Erythroblast (primary cell): ENCODE measurements at regions not wholly inside any gene's neighbourhood (a gene's known extent, or its start where the extent isn't known, plus 50 kb on each side); places are given as distances from the start of the nearest gene placed in this dataset.

ENCODE experiments used
- DNase-seq, 2 experiments: peaks; one replicate each; lab custom pipeline; 2025; lab: John Stamatoyannopoulos, UW
- GATA1 ChIP-seq: IDR thresholded peaks from 2 replicates; pipeline ENCODE4 v1.6.1; 2011; ENCODE audit warnings: low read depth, mild to moderate bottlenecking, control low read depth, low read length, moderate library complexity
- POLR2A ChIP-seq: IDR thresholded peaks from 2 replicates; pipeline ENCODE4 v1.6.1; 2011; ENCODE audit warnings: mild to moderate bottlenecking, low read length

DNA sequence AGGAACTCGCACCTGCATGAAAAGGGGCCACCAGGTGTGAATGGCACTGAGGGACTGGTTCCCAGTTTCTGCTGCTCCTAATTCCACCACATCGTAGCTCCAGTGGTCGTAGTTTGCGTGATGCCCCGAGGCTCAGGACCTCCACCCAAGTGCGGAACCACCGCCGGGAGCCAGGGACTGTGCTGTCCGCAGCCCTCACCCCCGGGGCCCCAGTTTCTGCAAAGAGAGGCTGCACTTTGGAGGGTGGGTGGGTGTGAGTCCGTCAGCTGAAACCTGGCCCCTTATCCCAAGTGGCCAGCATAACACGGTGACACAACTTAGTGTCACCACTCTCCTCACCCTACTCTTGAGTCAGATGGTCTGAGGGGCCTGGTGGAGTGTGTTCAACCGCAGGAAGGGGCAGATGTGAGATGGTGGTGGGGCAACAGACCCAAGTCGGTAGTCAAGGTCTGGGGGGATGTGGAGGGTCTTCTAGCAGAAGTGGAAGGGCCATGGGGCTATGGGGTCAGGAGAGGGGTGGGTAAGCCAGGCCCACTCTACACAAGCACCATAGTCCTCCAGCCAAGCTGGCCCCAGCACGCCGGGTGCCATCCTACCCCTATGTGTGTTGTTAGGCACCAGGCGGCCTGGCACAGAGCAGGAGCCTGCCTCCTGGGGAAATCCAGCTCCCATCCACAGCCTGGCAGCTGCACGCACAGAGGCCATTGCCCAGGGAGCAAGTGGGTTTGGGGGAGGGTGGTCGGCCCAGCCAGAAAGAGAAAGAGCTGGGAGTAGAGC is 1301.6 kb downstream of the UQCRFS1 start:
- DNase-seq, result no peak
- no peak for TF ChIP-seq POLR2A
- no peak for TF ChIP-seq GATA1

DNA sequence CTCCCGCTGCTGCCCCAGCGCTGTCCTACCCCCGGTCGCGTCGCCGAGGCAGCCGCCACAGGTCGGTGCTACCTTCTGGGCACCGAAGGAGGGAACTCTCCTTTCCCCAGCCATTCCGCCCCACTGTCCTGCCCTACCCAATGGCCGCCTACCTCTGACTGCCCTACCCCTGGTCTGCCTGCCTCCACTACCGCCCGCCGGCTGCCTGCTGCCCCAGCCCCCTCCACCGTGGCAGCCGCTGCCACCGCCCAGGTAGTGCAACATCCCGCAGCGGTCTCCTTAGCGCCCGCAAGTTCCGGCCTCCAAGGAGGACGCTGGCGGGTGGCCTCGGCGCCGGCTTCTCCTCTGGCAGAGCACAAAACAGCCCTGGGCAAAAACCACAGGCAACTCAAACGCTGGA is 1303.1 kb downstream of the UQCRFS1 start:
- TF ChIP-seq GATA1, result no peak
- no peak for TF ChIP-seq POLR2A

DNA sequence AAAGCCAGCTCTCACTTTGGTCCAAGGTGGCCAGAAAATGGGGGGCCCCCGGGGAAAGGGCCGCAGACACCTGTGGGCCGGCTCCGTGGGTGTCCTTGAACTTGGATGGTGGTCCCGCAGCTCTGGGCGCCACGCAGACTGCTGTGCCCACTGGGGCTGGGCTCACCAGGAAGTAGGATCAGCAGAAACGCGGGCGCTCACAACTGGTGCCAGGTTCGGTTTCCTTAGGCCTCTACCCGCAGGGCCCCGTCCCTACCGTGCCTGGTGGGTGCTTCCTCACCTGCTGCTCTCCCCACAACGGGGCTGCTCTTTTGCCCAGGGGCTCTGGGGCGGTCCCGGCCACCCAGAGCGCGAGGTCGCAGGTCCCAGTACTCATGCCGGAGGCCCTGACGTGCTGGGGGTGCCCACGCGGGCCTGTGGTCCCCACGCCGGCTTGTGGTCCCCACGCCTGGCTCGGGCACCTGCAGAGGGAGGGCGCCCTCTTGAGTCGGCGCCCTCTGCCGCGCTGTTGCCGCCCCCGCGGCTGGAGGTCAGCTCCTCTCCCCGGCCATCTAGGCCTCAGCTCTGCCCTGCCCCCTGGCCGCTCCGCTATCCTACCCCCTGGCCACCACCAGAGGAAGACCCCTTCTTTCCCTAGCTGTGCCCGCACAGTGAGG is 1303.6 kb downstream of the UQCRFS1 start:
- TF ChIP-seq POLR2A (no peak), GATA1 (no peak)
- no peak for DNase-seq

More for the DNA sequence above, 1303.1 kb downstream of the UQCRFS1 start:
- no peak for DNase-seq

DNA sequence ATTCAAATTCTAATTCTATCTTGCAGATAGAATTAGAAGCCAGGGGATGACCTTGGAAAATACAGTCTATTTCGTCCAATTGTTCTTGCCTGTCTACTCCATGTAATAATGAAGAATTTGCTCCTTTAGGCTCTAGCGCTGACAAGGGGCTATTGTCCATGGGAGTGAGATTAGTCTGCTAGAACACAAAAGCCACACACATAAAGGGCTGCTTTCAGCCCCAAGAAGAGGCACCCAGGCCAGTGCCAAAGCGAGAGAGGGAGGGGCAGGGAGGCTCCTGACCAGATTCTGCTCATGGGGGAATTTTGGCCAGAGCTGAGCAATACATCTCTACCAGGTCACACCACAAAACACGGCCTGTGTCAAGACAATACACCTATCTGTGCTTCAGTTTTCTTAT is 1306.9 kb downstream of the UQCRFS1 start:
- TF ChIP-seq GATA1, result no peak
- TF ChIP-seq POLR2A, result no peak
- DNase-seq, result no peak

DNA sequence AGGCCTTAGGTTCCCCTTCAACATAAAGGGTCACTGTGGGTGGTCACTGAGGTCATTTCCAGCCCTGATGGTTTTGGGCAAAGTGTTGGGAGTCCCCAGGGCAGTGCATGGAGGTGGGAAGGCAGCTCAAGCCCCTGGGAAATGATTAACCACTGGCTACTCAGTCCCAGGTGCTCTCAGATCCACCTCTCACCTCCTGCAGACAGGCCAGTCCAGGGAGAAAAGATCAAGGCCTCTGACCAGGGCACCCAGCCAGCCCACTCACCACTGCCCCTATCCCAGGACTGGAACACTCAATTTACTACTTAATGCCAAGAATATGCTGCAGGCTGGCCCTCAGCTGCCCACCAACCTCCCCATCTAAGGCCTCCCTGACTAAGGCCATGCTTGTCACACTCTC is 1307.9 kb downstream of the UQCRFS1 start:
- no peak for TF ChIP-seq POLR2A
- no peak for TF ChIP-seq GATA1
- no peak for DNase-seq

DNA sequence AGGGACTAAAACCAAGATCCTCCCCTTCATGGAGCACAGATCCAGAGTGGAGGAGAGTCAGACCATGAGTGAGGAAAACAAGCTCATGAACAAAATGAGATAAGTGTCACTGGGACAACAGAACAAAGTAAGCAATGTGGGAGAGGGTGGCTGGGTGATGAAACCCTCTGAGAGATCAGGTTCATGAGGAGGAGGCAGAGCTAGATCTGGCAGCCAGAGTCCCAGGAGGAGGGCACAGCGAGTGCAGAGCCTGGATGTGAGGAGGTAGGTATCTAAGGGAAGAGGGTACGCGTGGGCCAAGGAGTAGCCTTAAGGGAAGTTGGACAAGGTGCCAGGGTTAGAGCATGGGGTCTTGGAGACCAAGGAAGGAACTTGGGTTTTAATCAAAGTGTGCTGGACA is 1311.9 kb downstream of the UQCRFS1 start:
- DNase-seq, result no peak
- TF ChIP-seq POLR2A (no peak), GATA1 (no peak)

DNA sequence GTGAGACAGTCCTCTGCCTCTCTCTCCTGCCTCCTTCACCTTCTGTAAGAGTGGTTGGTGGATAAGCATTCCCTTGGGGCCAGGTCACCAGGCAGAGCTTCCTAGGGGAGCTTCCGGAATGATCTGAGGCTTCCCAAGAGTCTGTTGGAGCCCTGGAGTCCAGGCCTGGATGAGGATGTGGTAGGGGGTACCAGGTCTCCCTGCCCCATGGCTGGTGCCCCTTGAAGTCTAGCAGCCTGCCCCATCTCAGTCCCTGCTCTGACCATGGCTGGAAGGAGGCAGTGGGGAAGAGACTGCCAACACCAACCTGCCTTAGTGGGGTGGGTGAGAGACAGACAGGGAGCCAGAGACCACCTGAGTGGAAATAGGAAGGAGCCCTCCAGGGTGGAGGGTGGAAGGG is 1316.9 kb downstream of the UQCRFS1 start:
- no peak for TF ChIP-seq GATA1
- TF ChIP-seq POLR2A, result no peak
- DNase-seq, result no peak

DNA sequence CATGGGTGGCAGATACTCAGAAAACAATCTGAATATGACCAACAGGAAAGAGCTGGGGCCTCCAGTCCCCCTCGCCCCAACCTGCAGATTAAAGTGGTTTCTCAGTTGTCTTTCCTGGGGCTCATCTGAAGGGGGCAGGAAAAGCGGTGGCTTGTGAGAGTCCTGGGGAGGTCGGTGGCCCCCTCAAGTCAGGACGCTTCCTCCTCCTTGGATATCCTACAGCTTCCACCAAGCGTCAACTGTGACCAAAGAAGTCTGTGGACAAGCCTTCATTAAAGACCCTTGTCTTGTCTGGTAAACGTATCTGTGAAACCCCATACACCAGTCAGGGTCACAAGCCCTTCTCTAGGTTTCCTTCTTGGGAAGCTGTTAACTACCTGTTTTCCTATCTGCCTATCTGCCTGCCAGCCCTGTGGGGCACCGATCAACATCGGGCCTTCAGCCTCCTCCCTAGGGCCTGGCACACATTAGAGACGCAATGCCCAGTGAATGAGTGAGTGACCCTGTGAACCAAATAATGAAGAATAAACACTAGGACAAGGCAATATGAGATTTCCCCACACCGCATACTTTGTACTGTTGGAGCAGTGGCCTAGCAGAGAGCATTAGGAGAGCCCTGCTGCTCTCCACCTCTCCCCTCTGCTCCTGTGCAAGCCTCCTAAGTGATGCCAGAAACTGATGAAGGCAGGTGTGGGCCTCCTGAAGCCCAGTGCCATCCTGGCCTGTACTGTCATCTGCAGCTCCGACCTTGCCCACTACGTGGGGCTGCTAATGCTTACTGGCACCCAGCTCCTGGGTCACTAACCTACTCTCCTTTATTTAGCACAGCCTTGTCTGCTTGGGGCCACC is 1317.8 kb downstream of the UQCRFS1 start:
- no peak for DNase-seq
- TF ChIP-seq POLR2A, result no peak
- TF ChIP-seq GATA1, result no peak

DNA sequence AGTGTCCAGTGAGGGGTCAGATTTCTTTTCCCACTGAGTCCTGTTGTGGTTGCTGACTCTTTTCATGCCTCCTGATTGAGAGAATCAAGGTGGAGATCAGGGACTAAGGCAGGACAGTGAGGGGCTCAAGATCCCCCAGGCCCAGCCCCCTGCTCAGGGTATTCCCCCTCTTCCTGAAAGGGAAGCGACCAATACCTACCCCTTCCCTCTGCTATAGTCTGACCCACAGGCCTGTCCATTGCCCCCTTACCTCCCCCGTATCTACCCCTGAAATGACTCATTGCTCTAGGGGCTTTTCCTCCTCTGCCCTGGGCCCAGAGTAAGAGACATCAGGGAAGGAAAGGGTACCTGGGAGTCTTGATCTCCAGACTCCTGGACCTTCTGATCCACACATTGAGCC is 1320.5 kb downstream of the UQCRFS1 start:
- DNase-seq, result no peak
- no peak for TF ChIP-seq GATA1
- no peak for TF ChIP-seq POLR2A

DNA sequence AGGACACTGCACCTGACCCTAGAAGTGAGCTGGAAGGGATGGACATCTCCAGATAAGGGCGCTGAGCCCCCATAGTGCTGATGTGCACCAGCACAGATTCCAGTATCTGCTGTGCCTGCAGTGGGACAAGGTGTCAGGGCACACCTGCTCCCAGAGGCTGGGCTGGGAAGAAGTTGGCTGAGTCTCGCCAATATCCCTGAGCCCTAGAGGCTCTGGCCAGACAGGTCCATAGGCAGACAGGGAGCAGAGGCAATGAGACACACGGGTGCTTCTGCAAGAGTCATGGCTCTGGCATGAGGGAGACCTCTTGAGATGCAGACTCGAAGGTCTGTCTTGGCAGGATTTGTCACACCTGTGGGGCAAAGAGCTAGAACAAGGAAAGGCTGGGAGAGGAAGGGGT is 1321.5 kb downstream of the UQCRFS1 start:
- no peak for TF ChIP-seq GATA1
- TF ChIP-seq POLR2A, result no peak
- no peak for DNase-seq

DNA sequence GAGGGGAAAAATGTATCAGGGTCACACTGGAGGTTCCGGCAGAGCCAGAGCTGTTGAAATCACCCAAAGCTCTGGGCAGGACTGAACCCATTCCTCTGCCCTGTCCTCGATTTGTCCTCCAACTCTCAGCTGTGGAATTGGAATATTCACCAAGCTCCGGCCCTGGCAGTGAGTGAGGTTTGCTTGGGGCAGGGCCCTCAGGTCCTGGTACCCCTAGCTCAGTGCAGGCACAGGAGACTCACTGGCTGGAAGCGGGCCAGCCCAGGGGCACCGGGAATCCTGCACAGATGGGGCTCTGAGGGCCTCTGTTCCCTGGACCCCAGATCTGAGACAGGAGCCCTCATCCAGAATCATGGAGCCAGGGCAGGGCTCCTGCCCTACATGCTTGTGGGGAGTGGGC is 1322.3 kb downstream of the UQCRFS1 start:
- TF ChIP-seq GATA1, result no peak
- TF ChIP-seq POLR2A, result no peak
- DNase-seq, result no peak

DNA sequence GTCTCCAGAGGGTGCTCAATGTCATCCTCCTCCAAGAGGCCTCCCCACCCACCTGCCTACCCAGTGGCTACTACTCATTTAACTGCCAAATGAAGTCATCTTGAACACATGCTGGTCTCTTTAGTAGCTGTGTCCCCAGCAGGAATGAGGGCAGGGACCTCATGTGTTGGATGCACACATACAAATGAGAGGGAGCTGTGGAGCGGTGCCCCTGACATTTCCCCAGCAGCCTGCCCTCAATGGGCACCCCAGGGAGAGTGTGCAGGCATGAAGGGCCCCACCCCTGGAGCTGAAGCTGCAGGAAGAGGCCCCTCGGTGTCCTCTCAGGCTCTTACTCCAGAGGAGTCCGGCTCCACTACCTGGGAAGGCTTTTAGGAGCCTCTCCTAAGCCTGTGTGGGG is 1322.7 kb downstream of the UQCRFS1 start:
- TF ChIP-seq GATA1, result no peak
- TF ChIP-seq POLR2A, result no peak
- DNase-seq, result no peak

DNA sequence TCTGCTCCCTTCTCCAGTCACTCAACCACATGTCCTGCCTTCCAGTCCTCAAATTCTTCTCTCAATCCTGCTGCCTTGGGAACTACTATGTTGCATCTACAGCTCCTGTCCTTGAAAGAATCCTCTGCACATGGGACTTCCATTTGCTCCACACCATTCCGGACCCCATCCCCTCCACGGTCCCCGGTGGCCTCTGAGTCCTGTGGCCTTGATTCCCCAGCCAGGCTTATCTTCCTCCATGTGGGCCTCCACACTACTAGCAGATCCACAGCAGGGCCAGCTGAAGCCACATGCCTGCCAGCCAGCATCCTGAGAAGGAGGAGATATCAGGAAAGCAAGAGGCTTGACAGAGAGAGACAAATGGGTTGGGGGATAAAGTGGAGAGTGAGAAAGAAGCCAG is 1323.8 kb downstream of the UQCRFS1 start:
- TF ChIP-seq GATA1, result no peak
- no peak for TF ChIP-seq POLR2A
- no peak for DNase-seq

DNA sequence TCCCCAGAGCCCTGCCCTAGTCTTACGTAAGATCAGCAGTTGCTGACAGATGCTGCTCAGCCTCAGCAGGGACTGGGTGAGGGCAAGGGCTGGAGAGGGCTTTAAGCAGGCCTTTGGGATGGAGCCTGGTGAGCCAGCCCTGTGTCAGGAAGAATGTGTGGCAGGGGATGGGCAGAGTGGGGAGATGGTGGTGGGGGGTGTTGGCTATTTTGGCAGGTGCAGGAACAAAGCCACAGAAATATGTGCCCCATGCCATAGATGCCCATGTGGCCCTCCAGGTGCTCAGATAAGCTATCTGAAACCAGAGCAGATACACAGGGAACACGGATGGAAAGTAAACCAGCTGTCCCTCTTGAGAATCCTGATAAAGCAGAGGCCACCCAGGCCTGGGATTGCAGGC is 1325.0 kb downstream of the UQCRFS1 start:
- DNase-seq, result no peak
- TF ChIP-seq POLR2A (no peak), GATA1 (no peak)
